Left colon (tissue), 2 donors: ENCODE measurements at regions not wholly inside any gene's neighbourhood (a gene's known extent, or its start where the extent isn't known, plus 50 kb on each side); places are given as distances from the start of the nearest gene placed in this dataset.
A peak's percentile ranks its signal among the peaks of the same experiment; 100 is the strongest.

Experiments
- ATAC-seq: fragments of 200-7000 bp; cut with Tn5 transposase; one replicate; pipeline ENCODE4 v1.9.1; 2020; ENCODE audit warnings: mild to moderate bottlenecking, moderate library complexity
- DNase-seq, 2 donors: peaks; one replicate each; pipeline ENCODE4 v3.0.0-alpha.2; 2020
- intact Hi-C, 2 donors: fragments of 100-400 bp; cut with DNase I in 1 of 2; cut with micrococcal nuclease in 1 of 2; formaldehyde crosslinking; loops; one replicate each; pipeline versions ENCODE4 v1.11.2 to v1.14.0; 2022; cut with DNase I, micrococcal nuclease
- donor health status: DM: no; HTN: no; CAD: no.
- donor health status: DM: yes; HTN: yes; CAD: no.

- intact Hi-C loops, result no loop called here
- no peak for DNase-seq
- no peak for ATAC-seq
These were observed 649.3 kb downstream of the POM121L12 start for GRCh38 chr7:53684693-53685092.

DNA sequence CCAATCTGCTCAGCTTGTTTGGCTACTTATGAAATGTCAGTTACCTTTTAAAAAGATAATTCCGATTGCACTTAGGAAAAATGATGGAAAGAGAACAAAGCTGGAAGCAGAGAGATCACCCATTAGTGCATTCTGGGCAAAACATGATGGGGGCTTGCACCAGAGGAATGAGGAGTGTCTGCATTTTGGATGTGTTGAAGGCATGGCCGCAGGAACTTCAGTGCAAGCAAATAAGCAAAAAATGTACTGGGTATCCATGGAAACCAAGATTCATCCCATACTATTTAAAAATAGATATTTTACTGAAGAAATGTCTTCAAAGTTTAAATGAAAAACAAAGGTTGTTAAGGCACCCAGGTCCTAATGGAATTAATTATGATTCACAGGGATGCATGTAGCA, 655.0 kb downstream of the POM121L12 start:
- intact Hi-C loops, result no loop called here
- no peak for ATAC-seq
- no peak for DNase-seq

- DNase-seq (no peak), ATAC-seq (no peak)
- intact Hi-C loops, result no loop called here
These were observed 662.5 kb downstream of the POM121L12 start for GRCh38 chr7:53697913-53698312.

- ATAC-seq, result no peak
- DNase-seq, result no peak
- intact Hi-C loops, result no loop called here
These were observed 663.9 kb downstream of the POM121L12 start for GRCh38 chr7:53699215-53699837.

DNA sequence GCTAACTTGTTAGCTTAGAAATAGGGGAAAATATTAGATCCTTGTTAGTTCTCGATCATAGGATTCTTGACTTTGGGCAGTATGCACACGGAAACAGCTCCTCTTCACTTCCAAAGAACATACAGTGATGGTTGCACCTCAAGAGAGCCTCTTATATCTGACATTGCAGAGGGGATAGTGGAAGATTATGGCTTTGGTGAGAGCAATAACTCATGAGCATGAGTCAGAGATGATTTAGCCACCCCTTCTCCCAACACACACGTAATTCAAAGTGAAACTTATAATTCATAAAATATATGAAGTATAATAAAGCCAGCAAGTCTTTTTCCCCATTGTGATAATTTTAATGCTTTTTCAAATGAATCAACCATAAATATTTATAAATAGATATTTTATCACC, 683.7 kb downstream of the POM121L12 start:
- intact Hi-C loops, result no loop called here
- no peak for DNase-seq
- no peak for ATAC-seq

DNA sequence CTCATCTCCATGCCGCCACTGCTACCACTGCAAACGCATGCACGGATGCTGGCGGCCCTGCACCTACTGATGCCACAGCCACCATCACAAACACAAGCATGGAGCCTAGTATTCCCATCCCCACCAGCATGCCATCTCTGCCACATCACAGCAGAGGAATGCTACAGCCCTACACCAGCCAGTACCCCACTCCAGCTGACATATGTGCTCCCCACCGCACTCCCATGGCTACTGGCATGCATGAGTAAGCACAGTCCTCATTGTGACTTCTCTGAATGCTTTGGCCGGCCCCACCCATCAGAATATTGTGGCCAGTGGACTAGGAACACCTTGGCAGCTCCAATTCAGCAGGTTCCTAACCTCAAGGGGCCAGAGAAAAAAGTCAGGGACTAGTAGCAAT, 705.5 kb downstream of the POM121L12 start:
- DNase-seq, result no peak
- ATAC-seq, result no peak
- intact Hi-C loops, result no loop called here

- intact Hi-C loops, result no loop called here
- DNase-seq (no peak), ATAC-seq (no peak)
These were observed 708.4 kb downstream of the POM121L12 start for GRCh38 chr7:53743697-53744402.

DNA sequence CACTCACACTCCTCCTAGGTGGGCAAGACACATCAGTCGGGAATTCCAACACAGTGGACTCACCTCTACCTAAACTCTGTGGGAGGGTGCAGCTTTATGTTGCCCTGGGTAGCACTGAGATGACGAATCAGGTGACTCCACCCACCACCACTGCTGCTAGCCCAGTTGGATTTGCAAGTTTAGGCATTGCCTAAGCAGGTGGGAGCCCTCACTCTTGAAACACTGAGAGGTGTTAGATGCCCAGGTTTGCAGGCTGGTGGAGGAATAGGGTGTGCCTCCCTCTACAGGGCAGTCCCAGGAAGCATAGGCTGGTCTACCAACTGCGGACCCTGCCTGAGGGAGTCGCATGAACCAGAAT, 708.9 kb downstream of the POM121L12 start:
- no peak for DNase-seq
- intact Hi-C loops, result no loop called here
- ATAC-seq, result no peak

GRCh38 chr7:53756946-53757345, 721.5 kb downstream of the POM121L12 start:
- intact Hi-C loops, result no loop called here
- ATAC-seq (no peak), DNase-seq (no peak)

- intact Hi-C loops, result no loop called here
- no peak for ATAC-seq
- DNase-seq, result no peak
These were observed 732.8 kb downstream of the POM121L12 start for GRCh38 chr7:53768186-53768585.

DNA sequence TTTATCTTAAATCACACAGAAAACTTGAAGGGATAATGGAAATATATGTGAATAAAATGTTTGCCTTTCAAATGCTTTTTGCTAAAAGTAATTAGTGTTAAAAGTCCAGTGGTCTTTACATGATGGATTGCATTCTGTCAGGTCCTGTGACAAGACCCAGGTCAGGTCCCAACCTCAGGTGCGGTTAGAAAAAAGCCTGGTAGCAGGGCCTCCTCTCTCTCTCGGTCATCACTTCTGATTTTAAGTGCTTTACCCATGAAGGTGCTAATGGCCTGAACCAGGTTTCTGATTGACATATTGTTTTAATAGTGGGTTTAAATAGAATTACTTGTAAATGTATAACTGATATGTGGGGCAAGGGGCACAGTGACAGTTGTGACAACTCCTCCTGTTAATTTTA, 736.3 kb downstream of the POM121L12 start:
- DNase-seq, result no peak
- intact Hi-C loops, result no loop called here
- ATAC-seq, result no peak

DNA sequence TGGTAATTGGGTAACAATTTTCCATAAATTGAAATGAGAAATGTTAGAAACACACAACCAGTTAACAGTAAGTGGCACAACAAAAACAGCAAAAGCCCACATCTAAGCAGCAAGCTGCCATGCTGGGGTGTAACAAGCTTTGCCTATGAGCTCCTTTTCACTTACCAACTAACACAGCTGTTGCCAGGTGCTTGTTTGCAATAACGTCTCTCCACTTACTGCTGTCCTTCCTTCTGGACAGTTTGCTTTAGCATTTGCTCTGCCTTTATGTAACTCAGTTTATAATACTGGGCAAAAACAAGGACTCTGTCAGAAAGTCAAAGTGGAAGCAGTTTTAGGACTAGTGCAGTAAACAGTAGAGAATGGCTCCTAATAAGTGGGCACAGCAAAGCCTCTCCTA, 740.9 kb downstream of the POM121L12 start:
- DNase-seq, result no peak
- intact Hi-C loops, result no loop called here
- no peak for ATAC-seq

GRCh38 chr7:53789741-53790140, 752.4 kb upstream of the VSTM2A start:
- intact Hi-C loops, result no loop called here
- DNase-seq, result no peak
- ATAC-seq, result no peak

DNA sequence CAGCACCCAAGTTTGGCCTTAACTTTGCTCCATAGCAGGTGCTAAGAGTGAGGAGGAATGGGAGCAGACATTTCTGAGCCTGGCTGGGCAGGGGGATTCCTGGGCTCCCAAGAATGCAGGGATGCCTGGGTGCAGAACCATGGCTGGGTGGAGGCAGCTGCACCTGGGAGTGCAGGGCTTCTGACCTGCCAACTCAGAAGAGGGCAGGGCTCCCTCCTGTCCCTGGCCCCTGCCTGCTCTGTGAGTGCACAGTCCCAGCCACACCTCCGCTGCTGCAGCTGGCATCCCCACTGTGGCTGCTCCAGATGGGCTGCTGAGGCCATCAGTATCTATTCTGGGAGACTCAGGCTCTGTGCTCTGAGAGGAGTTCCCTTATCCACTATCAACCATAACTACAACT, 747.4 kb upstream of the VSTM2A start:
- no peak for ATAC-seq
- intact Hi-C loops, result no loop called here
- DNase-seq, result no peak

DNA sequence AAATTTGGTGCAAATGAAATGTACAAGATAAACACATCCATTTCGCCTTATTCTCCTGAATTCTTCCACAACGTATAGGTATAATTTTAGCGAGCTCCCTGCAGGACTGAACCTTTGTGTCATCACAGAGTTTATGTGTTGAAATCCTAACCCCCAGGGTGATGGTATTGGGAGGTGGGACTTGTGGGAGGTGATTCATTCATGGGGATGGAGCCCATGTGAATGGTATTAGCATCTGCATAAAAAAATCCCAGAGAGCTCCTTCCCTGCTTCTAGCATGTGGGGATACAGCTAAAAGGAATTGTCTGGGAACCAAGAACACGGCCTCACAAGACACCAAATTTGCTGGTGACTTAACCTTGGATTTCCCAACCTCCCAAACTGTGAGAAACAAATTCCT, 741.4 kb upstream of the VSTM2A start:
- intact Hi-C loops, result no loop called here
- DNase-seq (no peak), ATAC-seq (no peak)

DNA sequence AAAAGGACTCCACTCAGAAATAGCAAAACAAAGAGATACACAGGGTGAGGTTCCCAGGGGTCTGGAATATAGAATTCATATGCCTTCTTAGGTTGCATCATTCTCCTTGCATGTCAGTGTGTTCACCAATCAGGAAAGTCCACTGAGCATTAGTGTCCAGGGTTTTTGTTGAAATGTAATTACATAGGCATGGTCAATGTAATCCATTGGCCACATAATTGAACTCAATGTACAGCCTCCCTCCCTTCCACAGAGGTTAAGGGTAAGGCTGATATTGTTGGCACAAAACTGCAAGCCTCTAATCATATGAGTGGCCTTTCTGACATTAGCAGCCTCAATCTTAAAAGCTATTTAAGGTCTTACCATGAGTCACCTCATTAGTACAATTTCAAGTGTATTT, 736.1 kb upstream of the VSTM2A start:
- DNase-seq (no peak), ATAC-seq (no peak)
- intact Hi-C loops, result no loop called here

DNA sequence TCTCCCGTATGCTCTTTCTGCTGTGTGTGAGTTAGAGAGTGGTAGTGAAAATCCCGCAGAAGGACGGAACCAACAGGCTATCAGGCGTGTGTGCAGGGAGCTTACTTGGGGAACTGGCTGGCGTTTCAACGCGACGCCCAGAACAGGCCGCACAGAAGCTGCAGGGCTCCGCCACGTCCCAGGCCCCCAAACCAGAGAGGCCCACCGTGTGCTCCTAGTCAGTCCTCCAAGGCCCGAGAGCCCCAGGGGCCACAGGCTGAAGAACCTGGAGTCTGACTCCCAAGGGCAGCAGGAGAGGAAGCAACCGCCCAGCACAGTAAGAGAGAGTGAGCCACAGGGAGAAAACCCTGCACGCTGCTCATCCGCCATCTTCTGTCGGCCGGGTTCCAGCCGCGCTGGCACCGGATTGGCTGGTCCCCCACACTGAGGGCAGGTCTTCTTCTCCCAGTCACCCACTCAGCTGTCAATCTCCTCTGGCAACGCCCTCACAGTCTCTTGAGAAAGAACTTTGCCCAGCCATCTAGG, 730.6 kb upstream of the VSTM2A start:
- ATAC-seq, result peak; percentile 50

GRCh38 chr7:53812135-53812534, 730.0 kb upstream of the VSTM2A start:
- intact Hi-C loops, result no loop called here
- DNase-seq, result no peak
- ATAC-seq, result no peak

More for the DNA sequence above, 730.6 kb upstream of the VSTM2A start:
- DNase-seq, result peak in 1 of 2 donors; percentile 3
- intact Hi-C loops, result no loop called here

DNA sequence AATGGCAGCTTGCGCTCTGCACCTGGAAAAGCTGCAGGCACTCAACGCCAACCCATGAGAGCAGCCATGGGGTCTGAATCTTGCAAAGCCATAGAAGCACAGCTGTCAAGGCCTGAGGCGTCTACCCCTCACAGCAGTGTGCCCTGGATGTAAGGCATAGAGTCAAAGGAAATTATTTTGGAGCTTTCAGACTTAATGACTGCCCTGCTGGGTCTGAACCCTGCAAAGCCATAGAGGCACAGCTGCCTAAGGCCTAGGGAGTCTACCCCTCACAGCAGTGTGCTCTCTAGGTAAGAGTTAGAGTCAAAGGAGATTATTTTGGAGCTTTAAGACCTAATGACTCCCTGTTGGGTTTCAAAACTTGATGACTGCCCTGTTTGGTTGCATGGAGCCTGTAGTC, 706.9 kb upstream of the VSTM2A start:
- intact Hi-C loops, result no loop called here
- ATAC-seq, result no peak
- DNase-seq, result no peak

DNA sequence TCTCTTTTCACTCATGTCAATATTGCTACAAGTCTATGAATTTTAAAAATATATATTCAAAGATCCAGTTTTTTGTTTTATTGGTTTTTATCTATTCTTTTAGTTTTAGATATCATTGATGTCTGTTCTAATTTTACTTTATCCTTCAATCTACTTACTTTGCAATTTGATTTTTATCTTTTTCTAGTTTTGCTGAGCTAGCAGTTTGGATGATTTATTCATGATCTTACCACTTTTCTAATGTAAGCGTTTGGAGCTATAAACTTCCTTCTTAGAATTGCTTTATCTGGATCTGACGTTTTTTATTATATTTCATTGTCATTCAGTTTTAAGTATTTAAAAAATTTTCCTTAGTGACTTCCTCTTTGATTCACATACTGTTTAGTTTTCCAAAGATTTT, 664.5 kb upstream of the VSTM2A start:
- intact Hi-C loops, result no loop called here
- no peak for ATAC-seq
- no peak for DNase-seq
